ENCODE measurements at regions not wholly inside any gene's neighbourhood (a gene's known extent, or its start where the extent isn't known, plus 50 kb on each side); places are given as distances from the start of the nearest gene placed in this dataset.

- TF ChIP-seq CTCF (conservative IDR thresholded peaks at IDR 0.05) (no peak), ZFX (IDR thresholded peaks at IDR 0.05) (no peak)
These were observed 290.5 kb upstream of the RASA1 start for GRCh38 chr5:86977190-86977589.
